ENCODE measurements at regions not wholly inside any gene's neighbourhood (a gene's known extent, or its start where the extent isn't known, plus 50 kb on each side); places are given as distances from the start of the nearest gene placed in this dataset.

- no peak overlapping the region for H3K4me3 ChIP-seq (ENCODE audit: insufficient read depth, low read length)
- peaks cover 11% of the 10 kb centered on the region for H3K4me1 ChIP-seq (ENCODE audit: insufficient read depth, low read length)
- TF ChIP-seq, protein P1, sequence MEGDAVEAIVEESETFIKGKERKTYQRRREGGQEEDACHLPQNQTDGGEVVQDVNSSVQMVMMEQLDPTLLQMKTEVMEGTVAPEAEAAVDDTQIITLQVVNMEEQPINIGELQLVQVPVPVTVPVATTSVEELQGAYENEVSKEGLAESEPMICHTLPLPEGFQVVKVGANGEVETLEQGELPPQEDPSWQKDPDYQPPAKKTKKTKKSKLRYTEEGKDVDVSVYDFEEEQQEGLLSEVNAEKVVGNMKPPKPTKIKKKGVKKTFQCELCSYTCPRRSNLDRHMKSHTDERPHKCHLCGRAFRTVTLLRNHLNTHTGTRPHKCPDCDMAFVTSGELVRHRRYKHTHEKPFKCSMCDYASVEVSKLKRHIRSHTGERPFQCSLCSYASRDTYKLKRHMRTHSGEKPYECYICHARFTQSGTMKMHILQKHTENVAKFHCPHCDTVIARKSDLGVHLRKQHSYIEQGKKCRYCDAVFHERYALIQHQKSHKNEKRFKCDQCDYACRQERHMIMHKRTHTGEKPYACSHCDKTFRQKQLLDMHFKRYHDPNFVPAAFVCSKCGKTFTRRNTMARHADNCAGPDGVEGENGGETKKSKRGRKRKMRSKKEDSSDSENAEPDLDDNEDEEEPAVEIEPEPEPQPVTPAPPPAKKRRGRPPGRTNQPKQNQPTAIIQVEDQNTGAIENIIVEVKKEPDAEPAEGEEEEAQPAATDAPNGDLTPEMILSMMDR (IDR thresholded peaks at IDR 0.05; ENCODE audit: extremely low read depth, low read depth, low read length) = no peak
- no peaks in the 10 kb centered on the region for H3K79me2 ChIP-seq (ENCODE audit: insufficient read depth, low read length)
- DNase-seq (ENCODE audit: insufficient read length, low spot score, missing footprints) = no peak
- H3K4me2 ChIP-seq (ENCODE audit: insufficient read depth, low read length) = no peak overlapping the region
- H3K36me3 ChIP-seq (ENCODE audit: insufficient read depth, low read length) = no peaks in the 10 kb centered on the region
- H3K27me3 ChIP-seq (ENCODE audit: insufficient read depth, low read length) = no peaks in the 10 kb centered on the region
- H3K27ac ChIP-seq (ENCODE audit: low read depth, low read length) = no peak overlapping the region
- no peaks in the 10 kb centered on the region for H4K20me1 ChIP-seq (ENCODE audit: insufficient read depth, low read length)
- no peak overlapping the region for H2AFZ ChIP-seq (ENCODE audit: low read length)
- no peaks in the 10 kb centered on the region for H3K9me3 ChIP-seq (ENCODE audit: low read depth, low read length)
Measured at GRCh38 chr20:53800883-53801604, 207.4 kb upstream of the ZNF217 start.

DNA sequence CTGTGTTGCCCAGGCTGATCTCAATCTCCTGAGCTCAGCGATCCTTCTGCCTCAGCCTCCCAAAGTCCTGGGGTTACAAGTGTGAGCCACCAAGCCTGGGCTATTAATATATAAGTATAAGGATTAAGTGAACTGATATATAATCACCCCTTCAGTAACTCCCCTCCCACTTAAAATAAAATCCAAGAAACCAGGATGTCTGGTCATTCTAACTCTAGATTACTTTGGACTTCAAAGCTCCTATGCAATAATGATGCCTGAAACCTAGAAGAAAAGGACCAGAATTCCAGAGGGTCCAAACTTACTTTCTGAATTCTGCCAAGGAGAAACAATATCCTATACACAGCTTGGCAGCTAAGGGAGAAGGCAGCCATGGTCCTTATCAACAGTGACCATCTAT is 206.8 kb upstream of the ZNF217 start:
- no peaks in the 10 kb centered on the region for H3K9me3 ChIP-seq (ENCODE audit: low read depth, low read length)
- no peaks in the 10 kb centered on the region for H4K20me1 ChIP-seq (ENCODE audit: insufficient read depth, low read length)
- H3K79me2 ChIP-seq (ENCODE audit: insufficient read depth, low read length) = no peaks in the 10 kb centered on the region
- no peaks in the 10 kb centered on the region for H3K36me3 ChIP-seq (ENCODE audit: insufficient read depth, low read length)
- no peak for DNase-seq (ENCODE audit: insufficient read length, low spot score, missing footprints)
- TF ChIP-seq, protein P1 (IDR thresholded peaks at IDR 0.05; ENCODE audit: extremely low read depth, low read depth, low read length) = no peak
- peaks cover 6% of the 10 kb centered on the region for H3K4me1 ChIP-seq (ENCODE audit: insufficient read depth, low read length)
- H2AFZ ChIP-seq (ENCODE audit: low read length) = no peak overlapping the region
- no peak overlapping the region for H3K4me3 ChIP-seq (ENCODE audit: insufficient read depth, low read length)
- no peak overlapping the region for H3K4me2 ChIP-seq (ENCODE audit: insufficient read depth, low read length)
- H3K27me3 ChIP-seq (ENCODE audit: insufficient read depth, low read length) = no peaks in the 10 kb centered on the region
- H3K27ac ChIP-seq (ENCODE audit: low read depth, low read length) = no peak overlapping the region

DNA sequence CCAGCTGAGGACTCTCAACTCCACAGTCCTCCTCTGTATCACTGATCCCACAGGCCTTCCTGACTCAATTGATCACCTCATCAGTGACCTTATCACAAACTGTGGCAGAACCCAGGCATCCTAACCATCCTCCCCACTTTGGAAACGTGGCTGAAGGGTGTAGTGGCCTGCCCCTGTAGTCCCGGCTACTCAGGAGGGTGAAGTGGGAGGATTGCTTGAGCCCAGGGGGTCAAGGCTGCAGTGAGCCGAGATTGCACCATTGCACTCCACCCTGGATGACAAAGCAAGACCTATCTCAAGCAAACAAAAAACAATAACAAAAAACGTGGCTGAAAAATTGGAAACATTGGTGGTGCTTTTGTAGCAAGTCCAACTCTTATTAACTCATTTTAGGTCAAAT is 203.4 kb upstream of the ZNF217 start:
- TF ChIP-seq, protein P1 (IDR thresholded peaks at IDR 0.05; ENCODE audit: extremely low read depth, low read depth, low read length) = no peak
- H3K36me3 ChIP-seq (ENCODE audit: insufficient read depth, low read length) = no peaks in the 10 kb centered on the region
- H2AFZ ChIP-seq (ENCODE audit: low read length) = peak overlapping the region; percentile 44
- peaks cover 12% of the 10 kb centered on the region for H3K4me1 ChIP-seq (ENCODE audit: insufficient read depth, low read length)
- H3K27ac ChIP-seq (ENCODE audit: low read depth, low read length) = no peak overlapping the region
- H3K9me3 ChIP-seq (ENCODE audit: low read depth, low read length) = no peaks in the 10 kb centered on the region
- H3K4me3 ChIP-seq (ENCODE audit: insufficient read depth, low read length) = no peak overlapping the region
- H3K4me2 ChIP-seq (ENCODE audit: insufficient read depth, low read length) = no peak overlapping the region
- no peaks in the 10 kb centered on the region for H3K79me2 ChIP-seq (ENCODE audit: insufficient read depth, low read length)
- H4K20me1 ChIP-seq (ENCODE audit: insufficient read depth, low read length) = no peaks in the 10 kb centered on the region
- DNase-seq (ENCODE audit: insufficient read length, low spot score, missing footprints) = no peak
- H3K27me3 ChIP-seq (ENCODE audit: insufficient read depth, low read length) = no peaks in the 10 kb centered on the region

GRCh38 chr20:53795170-53795569 is 201.5 kb upstream of the ZNF217 start:
- no peak overlapping the region for H3K4me3 ChIP-seq (ENCODE audit: insufficient read depth, low read length)
- no peak for DNase-seq (ENCODE audit: insufficient read length, low spot score, missing footprints)
- no peaks in the 10 kb centered on the region for H3K9me3 ChIP-seq (ENCODE audit: low read depth, low read length)
- H3K27ac ChIP-seq (ENCODE audit: low read depth, low read length) = peak overlapping the region; percentile 81
- peaks cover 21% of the 10 kb centered on the region for H3K4me1 ChIP-seq (ENCODE audit: insufficient read depth, low read length)
- H3K36me3 ChIP-seq (ENCODE audit: insufficient read depth, low read length) = no peaks in the 10 kb centered on the region
- no peaks in the 10 kb centered on the region for H4K20me1 ChIP-seq (ENCODE audit: insufficient read depth, low read length)
- TF ChIP-seq, protein P1 (IDR thresholded peaks at IDR 0.05; ENCODE audit: extremely low read depth, low read depth, low read length) = no peak
- no peak overlapping the region for H2AFZ ChIP-seq (ENCODE audit: low read length)
- no peak overlapping the region for H3K4me2 ChIP-seq (ENCODE audit: insufficient read depth, low read length)
- H3K27me3 ChIP-seq (ENCODE audit: insufficient read depth, low read length) = no peaks in the 10 kb centered on the region
- no peaks in the 10 kb centered on the region for H3K79me2 ChIP-seq (ENCODE audit: insufficient read depth, low read length)
